GM21528 (cell line): ENCODE measurements at regions not wholly inside any gene's neighbourhood (a gene's known extent, or its start where the extent isn't known, plus 50 kb on each side); places are given as distances from the start of the nearest gene placed in this dataset.
"Not testable (repeated sequence)": the region's sequence is repeated elsewhere in the genome, so short reads cannot be mapped to it uniquely, and the experiment has no call there.

Source experiments
- ATAC-seq: cut with Tn5 transposase; IDR thresholded peaks from one replicate; pipeline ENCODE4 v1.9.1; 2021; ENCODE audit warnings: mild to moderate bottlenecking, moderate library complexity; ENCODE audit not compliant: unreplicated experiment, low FRiP score

DNA sequence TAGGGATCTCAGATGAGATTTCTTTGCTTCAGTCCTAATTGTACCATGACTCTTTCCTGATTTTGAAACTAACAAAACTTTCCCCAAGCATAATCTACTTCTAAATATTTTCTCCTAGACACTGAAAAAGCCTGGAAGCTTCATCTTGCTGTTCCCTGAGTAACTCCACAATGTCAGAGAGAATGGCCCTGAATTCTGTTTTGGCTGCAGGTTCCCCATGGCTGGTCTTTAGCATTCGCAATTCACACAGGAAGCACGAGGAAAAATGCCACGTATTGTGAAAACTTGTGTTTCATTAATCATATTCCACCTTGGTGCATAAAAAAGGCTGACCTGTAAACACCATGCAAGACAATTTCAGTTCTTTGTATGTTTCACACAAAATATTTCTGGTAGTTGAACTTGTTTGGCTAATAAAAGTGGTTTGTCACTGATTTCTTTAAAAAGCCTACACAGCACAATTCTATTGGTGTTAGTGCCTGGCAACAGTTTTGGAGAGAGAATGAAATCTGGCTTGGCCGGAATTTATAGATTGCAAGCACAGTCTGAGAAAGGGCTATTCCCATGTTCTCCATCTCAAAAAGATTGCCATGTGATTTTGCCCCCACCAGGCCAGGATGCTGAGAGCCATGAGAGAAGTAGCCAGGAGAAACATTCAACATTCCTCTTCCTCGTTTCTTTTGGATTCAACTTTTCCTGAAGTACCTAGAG lies 367.1 kb downstream of the NDFIP2 start:
- no peak for ATAC-seq

DNA sequence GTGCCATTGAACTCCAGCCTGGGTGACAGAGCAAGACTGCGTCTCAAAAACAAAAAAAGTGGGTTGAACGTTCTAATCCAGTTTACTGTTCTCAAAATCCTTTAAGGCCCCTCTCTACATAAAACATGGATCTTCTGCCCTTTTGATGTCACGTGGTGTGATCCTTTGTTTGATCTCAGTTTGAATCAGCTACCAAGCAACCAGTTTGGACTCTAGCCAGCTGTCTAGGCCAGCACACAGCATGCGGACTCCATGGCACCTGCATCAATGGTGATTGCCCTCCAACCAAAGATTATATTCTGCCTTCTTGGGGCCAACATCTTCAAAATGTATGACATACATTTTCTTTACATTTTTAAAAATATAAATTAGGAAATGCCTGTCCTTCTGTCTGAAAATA lies 365.4 kb downstream of the NDFIP2 start:
- no peak for ATAC-seq

DNA sequence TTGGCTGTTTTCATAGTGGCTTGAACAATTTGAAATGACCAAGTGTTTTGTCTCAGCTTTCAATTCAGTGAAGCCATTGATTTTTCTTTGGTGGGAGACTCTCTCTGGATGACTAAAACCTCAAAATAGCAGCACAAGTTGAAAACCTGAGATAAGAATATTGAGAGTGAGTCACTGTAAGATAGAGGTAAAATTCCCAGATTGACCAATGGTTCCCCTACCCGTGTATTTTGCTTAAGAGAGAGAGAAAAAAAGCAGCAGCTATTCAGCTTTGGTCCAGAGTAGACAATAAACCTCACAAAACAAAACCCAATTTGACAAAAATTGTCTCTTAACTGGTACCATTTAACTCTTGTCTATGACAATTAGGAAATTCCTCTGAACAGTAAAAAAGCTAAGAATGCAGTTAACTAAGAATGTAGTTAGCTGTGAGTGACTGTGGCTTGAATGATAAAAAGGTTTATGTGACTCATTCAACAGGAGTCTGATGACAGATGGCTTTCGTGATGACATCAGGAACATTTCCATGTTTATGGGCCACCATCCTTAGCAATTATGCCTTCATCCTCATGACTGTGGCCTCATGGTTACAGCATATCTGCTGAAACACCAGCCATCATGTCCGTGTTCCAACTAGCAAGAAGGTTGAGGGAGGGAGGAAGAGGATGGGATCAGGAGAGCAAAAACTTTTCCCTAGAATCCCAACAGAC lies 356.9 kb downstream of the NDFIP2 start:
- no peak for ATAC-seq

DNA sequence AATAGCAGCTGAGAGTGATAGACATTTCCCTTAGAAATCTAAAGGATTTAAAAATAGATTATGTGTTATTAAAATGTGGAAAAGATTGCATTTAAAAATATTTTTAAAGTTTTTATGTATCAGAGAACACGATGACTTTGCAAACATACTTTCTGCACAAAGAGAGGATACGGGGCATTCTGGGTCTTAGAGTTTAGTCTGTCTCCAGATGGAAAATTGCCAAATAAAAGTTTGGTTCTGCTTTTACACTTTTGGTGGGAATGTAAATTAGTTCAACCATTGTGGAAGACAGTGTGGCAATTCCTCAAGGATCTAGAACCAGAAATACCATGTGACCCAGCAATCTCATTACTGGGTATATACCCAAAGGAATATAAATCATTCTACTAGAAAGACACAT lies 355.2 kb downstream of the NDFIP2 start:
- not testable (repeated sequence) for ATAC-seq

DNA sequence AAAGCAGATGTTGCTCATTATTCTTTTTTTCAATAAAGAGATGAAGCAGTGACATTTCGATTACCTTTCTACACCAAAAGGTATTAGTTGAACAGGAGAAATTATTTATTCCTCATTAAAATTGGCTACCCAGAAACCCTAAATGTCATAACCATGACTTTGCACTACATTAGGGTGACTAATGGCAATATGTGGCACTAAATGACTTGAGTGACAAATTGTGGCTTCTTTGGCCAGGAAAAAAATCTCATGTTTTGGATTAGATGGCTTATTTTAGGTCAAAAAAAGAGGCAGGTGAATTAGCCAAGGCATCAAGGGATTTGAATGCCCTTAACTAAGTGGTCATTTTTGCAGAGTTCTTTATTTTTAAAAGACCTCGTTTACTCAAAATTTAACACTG lies 353.9 kb downstream of the NDFIP2 start:
- ATAC-seq, result no peak

DNA sequence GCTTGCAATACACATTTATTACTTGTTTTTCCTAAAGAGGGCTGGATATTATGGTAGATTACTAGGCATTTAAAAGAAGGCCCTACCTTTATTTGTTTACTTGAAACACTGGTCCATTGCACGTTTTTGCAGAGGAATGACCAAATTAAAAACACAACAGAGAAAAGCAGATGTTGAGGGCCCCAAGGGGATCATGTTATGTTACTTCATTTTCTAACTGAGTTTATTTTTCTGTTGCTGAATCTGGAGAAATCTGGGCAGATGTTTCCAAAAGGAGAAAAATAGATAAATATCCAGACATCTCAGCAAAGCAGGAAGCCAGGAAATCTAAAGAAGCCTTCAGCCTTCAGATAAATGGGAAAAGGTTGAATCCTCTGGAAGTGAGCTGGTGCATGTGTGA lies 353.0 kb downstream of the NDFIP2 start:
- no peak for ATAC-seq

DNA sequence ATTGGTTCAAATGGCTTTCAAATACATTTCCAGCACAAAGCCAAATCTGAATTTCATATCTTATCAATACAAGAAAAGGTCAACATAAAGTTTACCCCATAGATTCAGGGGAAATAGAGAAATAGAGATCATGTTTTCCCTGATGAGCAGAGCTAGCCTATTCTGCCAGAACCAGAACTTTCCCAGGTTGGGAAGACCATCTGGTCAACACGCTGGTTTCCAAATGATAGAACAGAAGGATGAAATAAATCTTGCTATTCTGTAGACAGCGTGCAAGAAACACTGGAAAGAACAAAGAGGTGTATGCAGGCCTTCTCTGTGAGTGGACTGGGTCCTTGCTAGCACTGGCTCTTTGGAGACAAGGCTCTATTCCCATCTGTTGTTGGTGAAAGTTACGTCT lies 350.6 kb downstream of the NDFIP2 start:
- no peak for ATAC-seq

DNA sequence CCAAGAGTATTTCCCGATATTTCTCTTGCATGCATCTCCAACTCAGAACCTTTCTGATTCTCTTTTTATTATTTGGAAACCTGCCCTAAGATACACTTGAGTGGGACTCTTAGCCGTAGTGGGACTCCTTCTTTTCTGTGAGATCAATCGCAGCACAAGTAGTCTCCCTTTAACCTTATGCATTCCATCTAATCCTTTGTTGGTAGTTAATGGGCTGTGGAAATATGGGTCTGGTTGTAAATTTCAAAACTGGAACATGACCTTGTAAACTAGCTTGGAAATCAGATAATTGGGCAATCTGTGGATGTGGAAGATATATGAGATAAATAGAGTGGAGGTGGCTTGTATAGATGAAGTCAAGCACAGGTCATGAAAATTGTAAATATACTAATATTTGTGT lies 350.0 kb downstream of the NDFIP2 start:
- ATAC-seq, result no peak

DNA sequence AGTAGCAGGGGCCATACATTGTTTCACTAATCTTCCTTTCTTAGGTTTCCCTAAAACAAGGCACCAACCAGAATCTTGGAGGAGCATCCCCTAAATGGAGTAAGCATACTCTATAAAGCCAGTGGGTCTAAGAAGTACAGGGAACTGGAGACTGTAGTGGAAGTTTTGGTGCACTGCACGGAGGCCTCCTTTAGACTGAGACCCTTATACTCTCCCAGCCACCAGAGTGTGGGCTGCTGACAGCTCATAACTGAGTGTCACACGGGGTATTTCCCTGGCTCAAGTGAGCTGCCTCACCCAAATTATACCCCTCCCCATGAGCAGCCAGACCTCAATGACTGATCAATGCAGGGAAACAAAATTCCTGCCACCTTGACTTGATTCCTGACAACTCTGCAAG lies 349.5 kb downstream of the NDFIP2 start:
- ATAC-seq, result no peak

DNA sequence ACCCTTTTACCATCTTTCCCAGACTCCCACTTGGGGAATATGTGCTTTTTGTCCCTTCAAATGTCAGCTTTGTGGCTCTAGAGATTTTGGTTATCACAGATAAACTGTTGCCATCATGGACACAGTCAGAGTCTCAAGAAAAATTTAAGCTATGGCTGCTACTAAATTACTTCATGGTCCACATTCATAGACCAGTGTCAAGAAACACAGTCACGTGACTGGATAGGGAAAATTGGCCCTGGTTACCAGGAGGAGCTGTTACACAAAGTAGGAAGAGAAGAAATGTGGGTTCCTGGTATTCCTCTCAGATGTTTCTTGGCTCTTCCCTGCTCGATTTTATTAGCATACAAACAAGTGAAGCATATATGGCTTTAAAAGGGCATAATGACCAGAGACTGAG lies 348.9 kb downstream of the NDFIP2 start:
- ATAC-seq, result no peak

DNA sequence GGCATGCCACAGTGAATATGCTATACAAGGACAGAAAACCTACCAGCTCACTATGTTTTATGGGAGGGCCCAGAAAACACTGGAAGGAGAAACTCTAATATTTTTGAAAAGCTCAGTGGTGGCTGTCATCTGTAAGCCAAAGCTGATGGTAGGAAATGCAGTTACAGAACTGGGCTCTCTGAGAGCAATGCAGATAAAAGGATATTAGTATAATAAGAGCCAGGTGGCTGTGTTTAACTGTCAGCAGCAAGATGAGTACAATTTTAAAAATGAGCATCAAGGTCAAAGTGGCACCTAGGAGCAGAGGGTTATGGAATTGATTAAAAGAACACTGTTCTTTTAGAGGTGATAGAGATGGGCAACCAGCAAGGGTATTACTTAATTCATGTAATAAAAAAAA lies 345.0 kb downstream of the NDFIP2 start:
- ATAC-seq, result no peak

DNA sequence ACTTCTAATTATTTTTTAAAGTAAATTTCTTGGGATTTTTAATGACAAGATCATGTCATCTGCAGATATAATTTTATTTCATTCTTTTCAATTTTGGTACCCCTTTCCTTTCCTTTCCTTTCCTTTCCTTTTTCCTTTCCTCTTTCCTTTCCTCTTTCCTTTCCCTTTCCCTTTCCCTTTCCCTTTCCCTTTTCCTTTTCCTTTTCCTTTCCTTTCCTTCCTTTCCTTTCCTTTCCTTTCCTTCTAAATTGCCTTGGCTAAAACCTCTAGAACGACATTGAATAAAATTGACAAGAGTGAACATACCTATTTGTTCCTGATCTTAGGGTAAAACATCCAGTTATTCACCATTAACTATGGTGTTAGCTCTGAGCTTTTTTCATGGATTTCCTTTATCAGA lies 334.1 kb downstream of the NDFIP2 start:
- ATAC-seq, result no peak

DNA sequence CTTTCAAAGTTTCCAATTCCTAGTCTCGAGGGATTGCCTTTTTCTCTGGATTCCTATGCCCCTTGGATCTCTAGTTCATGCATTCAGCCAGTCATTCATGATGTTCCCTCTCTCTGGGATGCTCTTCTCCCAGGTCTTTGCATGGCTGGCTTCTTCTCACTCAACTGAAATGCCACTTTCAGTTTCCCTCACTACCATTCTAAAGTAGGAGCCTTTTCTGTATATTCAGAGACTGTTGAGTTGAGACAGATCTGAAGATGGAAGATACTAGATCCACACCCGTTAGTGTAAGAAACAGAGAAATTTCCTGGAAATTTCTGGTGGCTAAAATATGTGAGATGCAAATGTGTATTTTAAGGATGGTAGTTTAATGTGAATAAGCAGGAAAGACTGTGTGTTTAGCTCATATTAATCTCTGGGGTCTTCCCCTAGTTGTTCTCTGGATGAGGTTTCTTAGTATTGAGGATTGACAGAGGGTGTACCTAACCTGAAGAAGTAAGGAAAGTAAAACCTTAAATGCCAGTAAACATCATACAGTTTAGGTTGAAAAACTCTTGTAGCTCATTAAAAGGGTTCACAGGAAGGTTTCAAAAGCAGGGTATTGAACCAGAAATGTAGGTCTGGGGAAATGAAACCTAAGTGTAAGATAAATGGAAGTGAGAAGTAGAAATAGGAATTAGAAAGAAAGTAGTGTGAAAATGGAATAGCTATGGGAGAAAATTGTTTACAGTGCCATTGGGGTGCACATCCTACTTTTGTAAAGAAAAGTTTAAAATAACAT lies 331.3 kb downstream of the NDFIP2 start:
- peak; percentile 77 for ATAC-seq

DNA sequence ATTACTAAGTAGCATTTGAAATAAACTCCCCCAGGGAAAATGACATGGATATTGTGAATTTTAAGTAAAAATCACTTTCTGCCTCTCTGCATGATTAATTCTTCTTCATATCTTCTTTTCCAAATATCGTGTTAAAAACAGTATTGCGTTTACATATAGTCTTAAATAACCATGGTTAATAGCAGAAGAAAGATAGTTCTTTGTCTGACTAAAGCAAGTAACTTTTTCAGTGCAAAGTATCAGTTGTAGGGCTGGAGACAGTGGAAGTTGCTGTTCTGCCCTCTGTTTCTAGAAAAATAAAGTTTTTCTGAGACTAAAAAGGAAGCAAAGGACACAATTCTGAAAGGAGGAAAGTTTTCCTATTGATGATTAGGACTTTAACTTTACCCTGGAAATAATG lies 330.2 kb downstream of the NDFIP2 start:
- ATAC-seq, result no peak

DNA sequence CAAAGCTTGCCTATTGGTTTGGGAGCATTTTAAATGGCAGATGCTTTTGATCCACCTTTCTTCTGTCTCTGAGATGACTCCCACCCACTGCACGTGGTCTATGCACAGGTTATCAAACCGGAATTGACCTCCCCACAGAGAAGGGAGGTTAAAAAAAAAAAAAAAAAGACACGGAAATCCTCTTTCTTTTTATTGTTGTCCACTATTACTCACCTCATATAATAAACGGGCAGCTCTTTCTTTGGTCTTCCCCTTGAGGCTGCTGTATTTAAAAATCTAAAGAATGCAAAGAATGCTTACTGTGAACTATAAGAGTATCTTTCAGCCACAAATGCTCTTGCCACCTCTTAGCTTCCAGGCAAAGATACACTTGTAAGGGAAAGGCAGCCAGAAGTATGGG lies 329.7 kb downstream of the NDFIP2 start:
- ATAC-seq, result no peak

DNA sequence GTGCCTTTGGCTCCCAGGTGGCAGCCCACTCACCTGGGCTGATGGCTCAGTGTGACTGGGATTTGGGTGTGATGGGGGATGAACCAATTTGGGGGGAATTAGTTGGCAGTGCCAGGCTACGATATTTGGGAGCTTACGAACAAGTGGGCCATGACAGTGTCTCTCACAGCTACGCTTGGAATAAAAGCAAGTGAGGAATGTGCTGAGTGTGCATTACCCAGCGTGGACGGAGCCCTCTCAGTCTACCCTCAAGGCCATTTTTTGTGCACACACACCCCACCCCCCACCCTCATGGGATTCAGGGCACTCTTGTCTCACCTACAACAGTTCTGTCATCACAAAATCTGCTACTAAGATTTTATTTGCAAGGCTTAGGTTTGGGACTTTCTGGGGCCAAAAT lies 329.1 kb downstream of the NDFIP2 start:
- no peak for ATAC-seq

DNA sequence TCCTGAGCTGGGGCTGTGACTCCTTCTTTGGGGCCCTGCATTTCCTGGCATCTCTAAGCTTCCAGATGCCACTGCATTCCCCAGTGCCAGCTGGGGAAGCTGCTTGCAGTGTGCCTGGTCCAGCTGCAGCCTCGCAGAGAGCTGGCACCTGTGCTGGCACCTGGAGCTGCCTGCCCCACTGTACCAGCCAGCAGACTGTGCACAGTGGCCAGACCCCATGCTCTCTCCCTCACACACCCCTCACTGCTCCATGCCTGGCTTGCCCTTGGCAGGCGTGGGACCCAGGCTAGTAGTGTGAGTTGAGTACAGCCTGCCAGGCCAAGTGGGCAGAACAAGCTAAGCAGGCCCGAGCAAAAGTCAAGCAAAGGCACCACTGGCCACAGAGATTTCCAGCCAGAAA lies 327.5 kb downstream of the NDFIP2 start:
- ATAC-seq, result no peak

DNA sequence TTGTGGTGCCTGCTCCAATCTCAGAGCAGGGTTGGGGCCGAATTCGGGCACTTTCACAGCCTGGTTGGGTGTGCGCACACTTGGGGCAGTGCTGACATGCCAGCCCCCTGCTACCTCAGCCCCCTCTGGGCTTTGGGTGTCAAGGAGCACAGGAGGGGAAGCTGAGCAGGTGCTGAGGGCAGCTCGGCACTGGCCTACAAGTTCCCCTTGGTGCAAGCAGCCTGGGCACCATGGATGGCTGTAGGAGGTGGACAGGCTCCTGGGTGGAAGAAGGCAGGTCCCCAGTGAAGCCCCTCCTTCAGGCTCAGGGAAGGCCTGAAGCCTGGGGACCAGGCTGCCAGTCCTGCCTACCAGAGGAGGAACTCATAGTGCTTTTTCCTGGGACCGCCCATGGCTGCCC lies 326.6 kb downstream of the NDFIP2 start:
- no peak for ATAC-seq

DNA sequence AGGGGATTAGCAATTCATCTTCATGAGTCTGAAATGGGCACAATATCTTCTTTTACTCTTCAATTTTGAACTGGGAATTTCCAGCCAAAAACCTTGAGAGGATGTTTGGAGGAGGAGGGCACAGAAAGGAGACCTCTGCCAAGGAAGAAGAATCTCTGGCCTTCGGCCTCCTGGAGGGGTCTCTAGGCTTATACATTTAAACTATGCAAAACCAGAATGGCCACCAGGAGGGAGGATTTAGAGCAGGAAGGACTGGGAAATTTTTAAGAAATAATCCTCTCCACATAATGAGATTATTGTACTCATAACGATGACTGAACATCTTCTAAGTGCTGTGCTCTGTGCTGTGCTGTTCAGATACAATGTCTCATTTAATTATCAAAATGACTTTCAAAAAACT lies 325.9 kb downstream of the NDFIP2 start:
- ATAC-seq, result no peak

DNA sequence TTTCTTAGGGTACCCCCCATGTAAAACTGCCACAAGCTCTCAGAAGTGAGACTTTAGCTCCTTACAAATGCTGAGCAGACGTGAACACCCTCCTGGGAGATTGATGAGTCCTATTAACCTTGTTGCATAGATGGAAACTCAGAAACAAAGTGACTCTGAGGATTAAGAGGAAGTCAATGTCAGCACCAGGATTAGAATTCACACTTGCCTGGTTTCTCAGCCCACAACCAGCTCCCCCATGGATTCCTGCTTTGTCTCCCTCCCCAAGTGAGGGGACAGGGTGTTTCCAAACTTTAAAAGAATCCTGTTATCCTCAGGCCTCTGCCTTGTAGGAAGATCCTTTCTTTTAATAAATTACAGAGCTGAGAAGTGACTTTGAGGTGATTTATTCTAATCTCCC lies 324.4 kb downstream of the NDFIP2 start:
- no peak for ATAC-seq

DNA sequence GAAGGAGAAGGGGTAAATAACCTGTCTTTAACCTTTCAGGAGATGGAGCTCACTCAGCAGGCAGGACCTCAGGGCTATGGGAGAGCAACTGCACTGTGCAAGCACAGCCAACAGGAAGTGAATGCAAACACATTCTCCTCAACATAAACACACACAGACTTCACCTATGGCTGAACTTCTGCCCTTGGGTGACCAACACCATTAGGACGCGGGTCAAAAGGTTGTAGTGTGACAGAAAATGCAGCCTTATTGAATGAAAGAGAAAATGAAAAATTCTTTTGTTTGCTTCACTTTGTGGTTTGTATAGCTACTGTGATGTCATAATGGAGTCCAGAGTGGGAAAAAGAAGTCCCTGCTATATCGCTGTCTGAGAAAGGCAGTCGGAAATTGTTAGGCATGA lies 323.0 kb downstream of the NDFIP2 start:
- no peak for ATAC-seq

DNA sequence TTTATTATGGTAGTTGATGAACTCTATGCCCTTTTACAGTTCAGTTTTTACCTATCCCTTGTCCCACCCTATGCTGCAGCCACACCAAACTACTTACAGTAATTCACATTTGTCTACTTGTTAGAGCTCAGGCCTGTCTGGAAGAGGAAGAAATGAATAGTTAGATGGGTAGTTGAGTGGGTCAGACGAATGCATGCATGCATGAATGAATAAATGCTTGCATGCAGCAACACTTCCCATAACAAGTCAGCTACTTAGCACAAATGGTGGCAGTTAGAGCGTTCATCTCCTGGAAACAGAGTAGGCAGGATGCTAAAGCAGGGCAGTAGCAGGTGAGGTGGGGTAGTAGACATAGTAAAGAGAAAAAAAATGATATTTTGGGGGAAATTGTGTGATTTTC lies 322.3 kb downstream of the NDFIP2 start:
- ATAC-seq, result no peak
